Peyer's patch (tissue), 4 donors: ENCODE measurements at regions not wholly inside any gene's neighbourhood (a gene's known extent, or its start where the extent isn't known, plus 50 kb on each side); places are given as distances from the start of the nearest gene placed in this dataset.
A peak's percentile ranks its signal among the peaks of the same experiment; 100 is the strongest.

ENCODE experiments used
- DNase-seq, 3 donors: peaks; one replicate each; pipeline ENCODE4 v3.0.0-alpha.2; 2017 to 2019
- H3K27ac ChIP-seq, 4 donors: fragments of 200-600 bp; sonication (generic); one replicate each; pipeline ENCODE4 v1.5.1; 2016 to 2019
- H3K27me3 ChIP-seq, 2 donors: fragments of 200-600 bp; sonication (generic); one replicate each; pipeline ENCODE4 v1.5.1; 2019
- H3K36me3 ChIP-seq, 3 donors: fragments of 200-600 bp; sonication (generic); one replicate each; pipeline ENCODE4 v1.5.1; 2016 to 2019
- H3K4me1 ChIP-seq, 4 donors: fragments of 200-600 bp; sonication (generic); one replicate each; pipeline ENCODE4 v1.5.1; 2016 to 2019
- H3K4me3 ChIP-seq, 4 donors: fragments of 200-600 bp; sonication (generic); 1 replicate in 3 of 4; 2 replicates in 1 of 4; pipeline ENCODE4 v1.5.1; 2016 to 2019; ENCODE audit warnings: mild to moderate bottlenecking in 1 of 4
- H3K9me3 ChIP-seq, 4 donors: fragments of 200-600 bp; sonication (generic); one replicate each; pipeline ENCODE4 v1.5.1; 2016 to 2019; ENCODE audit warnings: mild to moderate bottlenecking in 1 of 4
- POLR2A ChIP-seq, 2 donors: fragments of 450-650 bp; IDR thresholded peaks; one replicate each; pipeline ENCODE4 v1.5.1; 2017; ENCODE audit warnings: antibody characterized with exemption in 2 of 2, mild to moderate bottlenecking in 2 of 2, moderate library complexity in 2 of 2
- TF ChIP-seq, protein P1 (sequence below), 6 experiments: fragments of 450-650 bp in 4 of 6; fragments of 200-600 bp in 2 of 6; sonication (generic) in 1 of 6; IDR thresholded peaks; one replicate each; pipeline ENCODE4 v1.5.1; 2017 to 2019; ENCODE audit warnings: antibody characterized with exemption in 6 of 6, mild to moderate bottlenecking in 3 of 6, moderate library complexity in 1 of 6

DNA sequence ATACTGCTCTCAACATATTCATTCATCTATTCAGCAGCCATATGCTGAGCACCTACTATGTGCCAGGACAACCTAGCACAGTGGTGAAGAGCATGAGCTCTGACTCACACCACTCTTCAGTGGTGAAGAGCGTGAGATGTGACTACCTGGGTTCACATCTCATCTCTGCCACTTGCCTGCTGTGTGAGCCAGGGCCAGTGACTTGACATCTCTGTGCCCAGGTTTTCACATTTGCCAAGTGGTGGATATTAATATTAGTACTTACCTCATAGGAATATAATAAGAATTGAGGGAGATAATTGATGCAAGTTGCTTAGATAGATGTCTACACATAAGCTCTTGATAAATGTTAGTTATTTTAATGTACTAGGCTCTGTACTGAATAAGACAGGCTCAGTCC, 488.9 kb downstream of the PTPRU start:
- DNase-seq = no peak
- no peaks in the 10 kb centered on the region for H3K27me3 ChIP-seq
- TF ChIP-seq POLR2A (IDR thresholded peaks at IDR 0.05) = no peak
- TF ChIP-seq, protein P1, sequence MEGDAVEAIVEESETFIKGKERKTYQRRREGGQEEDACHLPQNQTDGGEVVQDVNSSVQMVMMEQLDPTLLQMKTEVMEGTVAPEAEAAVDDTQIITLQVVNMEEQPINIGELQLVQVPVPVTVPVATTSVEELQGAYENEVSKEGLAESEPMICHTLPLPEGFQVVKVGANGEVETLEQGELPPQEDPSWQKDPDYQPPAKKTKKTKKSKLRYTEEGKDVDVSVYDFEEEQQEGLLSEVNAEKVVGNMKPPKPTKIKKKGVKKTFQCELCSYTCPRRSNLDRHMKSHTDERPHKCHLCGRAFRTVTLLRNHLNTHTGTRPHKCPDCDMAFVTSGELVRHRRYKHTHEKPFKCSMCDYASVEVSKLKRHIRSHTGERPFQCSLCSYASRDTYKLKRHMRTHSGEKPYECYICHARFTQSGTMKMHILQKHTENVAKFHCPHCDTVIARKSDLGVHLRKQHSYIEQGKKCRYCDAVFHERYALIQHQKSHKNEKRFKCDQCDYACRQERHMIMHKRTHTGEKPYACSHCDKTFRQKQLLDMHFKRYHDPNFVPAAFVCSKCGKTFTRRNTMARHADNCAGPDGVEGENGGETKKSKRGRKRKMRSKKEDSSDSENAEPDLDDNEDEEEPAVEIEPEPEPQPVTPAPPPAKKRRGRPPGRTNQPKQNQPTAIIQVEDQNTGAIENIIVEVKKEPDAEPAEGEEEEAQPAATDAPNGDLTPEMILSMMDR (IDR thresholded peaks at IDR 0.05) = no peak
- H3K36me3 ChIP-seq = no peaks in the 10 kb centered on the region
- no peak overlapping the region for H3K4me3 ChIP-seq
- H3K4me1 ChIP-seq = no peaks in the 10 kb centered on the region
- H3K9me3 ChIP-seq = peaks cover 0 to 10% (median 0%) of the 10 kb centered on the region in 4 donors
- no peak overlapping the region for H3K27ac ChIP-seq

DNA sequence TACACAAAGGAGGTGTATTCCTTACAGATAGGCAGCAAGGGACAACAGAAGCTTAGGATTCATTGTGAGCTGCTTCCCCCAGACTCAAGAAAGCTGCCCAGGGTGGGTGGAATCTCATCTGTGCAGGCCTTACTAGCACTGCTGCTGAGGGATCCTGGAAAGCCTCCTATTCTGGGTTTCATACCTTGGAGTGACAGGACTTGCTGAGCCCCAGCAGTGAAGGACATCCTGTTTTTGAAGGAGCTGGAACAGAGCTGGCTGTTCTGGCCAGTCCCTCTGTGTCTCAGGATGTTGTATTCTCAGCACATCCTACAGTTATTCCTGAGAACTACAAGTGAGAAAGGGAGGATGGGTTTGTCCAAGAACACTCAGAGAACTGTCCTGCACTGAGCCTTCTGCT, 486.3 kb downstream of the PTPRU start:
- Histone ChIP-seq H3K4me1 (no peaks in the 10 kb centered on the region), H3K36me3 (no peaks in the 10 kb centered on the region), H3K4me3 (no peak overlapping the region), H3K27ac (no peak overlapping the region), H3K27me3 (no peaks in the 10 kb centered on the region), H3K9me3 (peaks cover 0 to 10% (median 0%) of the 10 kb centered on the region in 4 donors)
- TF ChIP-seq, protein P1 (IDR thresholded peaks at IDR 0.05) = no peak
- no peak for TF ChIP-seq POLR2A (IDR thresholded peaks at IDR 0.05)
- DNase-seq = no peak

DNA sequence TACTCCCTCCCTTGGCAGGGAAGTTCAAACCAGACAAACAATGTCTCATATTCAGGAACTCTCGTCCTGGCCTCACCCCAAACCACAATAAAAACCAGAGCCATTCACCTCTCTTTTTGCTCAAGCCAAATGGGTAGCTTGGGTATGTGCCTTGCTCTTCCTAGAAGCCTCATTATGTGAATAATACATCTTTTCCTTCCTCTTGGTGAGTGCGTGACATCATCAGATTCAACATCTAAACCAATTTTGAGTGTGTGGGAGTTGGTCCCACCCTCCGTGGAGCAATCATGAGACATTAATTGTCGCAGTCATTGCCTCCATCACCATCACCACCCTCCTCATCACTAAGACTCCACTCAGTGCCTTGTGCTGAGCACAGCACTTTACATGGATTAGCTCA, 482.9 kb downstream of the PTPRU start:
- no peak for TF ChIP-seq POLR2A (IDR thresholded peaks at IDR 0.05)
- H3K36me3 ChIP-seq = no peaks in the 10 kb centered on the region
- DNase-seq = no peak
- H3K27ac ChIP-seq = no peak overlapping the region
- H3K4me1 ChIP-seq = no peaks in the 10 kb centered on the region
- peaks cover 0 to 10% (median 0%) of the 10 kb centered on the region in 4 donors for H3K9me3 ChIP-seq
- H3K4me3 ChIP-seq = no peak overlapping the region
- H3K27me3 ChIP-seq = no peaks in the 10 kb centered on the region

DNA sequence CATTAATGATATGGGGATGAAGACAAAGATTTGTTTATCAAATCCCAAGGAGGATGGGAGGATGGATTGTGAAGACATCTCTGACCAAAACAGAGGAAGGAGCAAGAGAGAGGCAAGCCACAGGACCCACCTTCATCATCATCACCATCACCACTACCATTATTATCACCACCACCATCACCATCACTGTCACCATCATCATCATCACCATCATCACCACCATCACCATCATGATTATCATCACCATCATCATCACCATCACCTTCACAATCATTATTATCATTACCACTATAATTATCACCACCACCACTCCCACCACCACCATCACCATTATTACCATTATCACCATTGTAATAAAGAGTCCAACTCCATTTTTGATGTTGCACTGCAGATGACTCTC, 482.5 kb downstream of the PTPRU start:
- Histone ChIP-seq H3K4me1 (no peaks in the 10 kb centered on the region), H3K27ac (no peak overlapping the region), H3K4me3 (no peak overlapping the region), H3K9me3 (peaks cover 0 to 10% (median 0%) of the 10 kb centered on the region in 4 donors), H3K27me3 (no peaks in the 10 kb centered on the region), H3K36me3 (no peaks in the 10 kb centered on the region)
- DNase-seq = no peak
- no peak for TF ChIP-seq POLR2A (IDR thresholded peaks at IDR 0.05)
- TF ChIP-seq, protein P1 (IDR thresholded peaks at IDR 0.05) = no peak

DNA sequence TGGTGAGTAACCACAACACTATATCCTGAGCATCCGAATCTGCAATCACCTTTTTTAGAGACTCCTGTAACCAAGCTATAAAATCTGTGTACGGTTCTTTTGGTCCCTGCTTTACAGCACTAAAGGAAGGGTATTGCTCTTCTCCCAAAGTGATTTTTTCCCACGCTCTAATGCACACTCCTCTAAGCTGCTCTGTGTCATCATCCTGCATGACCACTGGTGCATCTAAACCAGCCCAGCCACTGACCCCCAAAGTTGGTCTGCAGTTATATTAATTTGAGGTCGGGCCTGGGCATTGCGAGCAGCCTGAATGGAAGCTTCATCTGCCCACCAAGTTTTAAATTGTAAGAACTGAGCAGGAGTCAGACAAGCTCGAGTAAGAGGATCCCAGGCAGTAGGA, 480.0 kb downstream of the PTPRU start:
- Histone ChIP-seq H3K4me3 (no peak overlapping the region), H3K36me3 (no peaks in the 10 kb centered on the region), H3K4me1 (no peaks in the 10 kb centered on the region), H3K27me3 (no peaks in the 10 kb centered on the region), H3K9me3 (no peaks in the 10 kb centered on the region), H3K27ac (no peak overlapping the region)
- TF ChIP-seq, protein P1 (IDR thresholded peaks at IDR 0.05) = no peak
- TF ChIP-seq POLR2A (IDR thresholded peaks at IDR 0.05) = no peak
- no peak for DNase-seq

DNA sequence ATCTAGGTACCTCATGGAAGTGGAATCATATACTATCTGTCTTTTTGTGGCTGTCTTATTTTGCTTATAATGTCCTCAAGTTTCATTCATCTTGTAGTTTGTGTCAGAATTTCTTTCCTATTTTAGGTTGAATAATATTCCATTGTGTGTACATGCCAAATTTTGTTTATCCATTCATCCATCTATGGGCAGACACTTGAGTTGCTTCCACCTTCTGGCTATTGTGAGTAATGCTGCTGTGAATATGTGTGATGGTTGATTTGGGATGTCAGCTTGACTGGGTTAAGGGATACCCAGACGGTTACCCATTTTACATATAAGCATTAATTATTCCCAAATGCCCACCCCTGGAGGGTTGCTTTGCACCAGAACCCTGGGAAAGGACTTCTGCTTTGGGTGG, 477.5 kb downstream of the PTPRU start:
- TF ChIP-seq, protein P1 (IDR thresholded peaks at IDR 0.05) = peak in 1 of 6 experiments; percentile 3
- TF ChIP-seq POLR2A (IDR thresholded peaks at IDR 0.05) = no peak
- Histone ChIP-seq H3K27me3 (no peaks in the 10 kb centered on the region), H3K4me3 (no peak overlapping the region), H3K36me3 (no peaks in the 10 kb centered on the region), H3K4me1 (no peaks in the 10 kb centered on the region), H3K27ac (no peak overlapping the region), H3K9me3 (no peaks in the 10 kb centered on the region)
- DNase-seq = no peak
